A673 (cell line): ENCODE measurements at regions not wholly inside any gene's neighbourhood (a gene's known extent, or its start where the extent isn't known, plus 50 kb on each side); places are given as distances from the start of the nearest gene placed in this dataset.

Source experiments
- BruUV-seq: library from RNA; stranded (reverse); fragments of 400-500 nt; replicated peaks from 2 replicates; lab custom pipeline; 2021; lab: Mats Ljungman, UMichigan
- CTCF ChIA-PET: fragments of 300-600 bp; sonication (Branson Sonifier 250); formaldehyde crosslinking; loops from one replicate; lab custom pipeline; 2022; ENCODE audit warnings: antibody characterized with exemption; lab: Charles Lee
- POLR2A ChIA-PET: fragments of 300-600 bp; sonication (Branson Sonifier 250); formaldehyde crosslinking; loops from one replicate; lab custom pipeline; 2022; ENCODE audit warnings: antibody characterized with exemption; ENCODE audit not compliant: low non-redundant PET; lab: Charles Lee
- DNase-seq: peaks from one replicate; pipeline ENCODE4 v3.0.0-alpha.2; 2015; ENCODE audit warnings: low spot score
- H3K27ac ChIP-seq: fragments of 200-600 bp; sonication (generic); 2 replicates; pipeline ENCODE4 v1.5.1; 2016; ENCODE audit warnings: mixed run types, low read depth, mild to moderate bottlenecking, mixed read lengths, antibody characterized with exemption, low read length; ENCODE audit not compliant: poor library complexity, severe bottlenecking
- H3K27me3 ChIP-seq: fragments of 200-600 bp; sonication (generic); replicated peaks from 2 replicates; pipeline ENCODE4 v1.6.1; 2017; ENCODE audit warnings: mixed run types, low read depth, mild to moderate bottlenecking, mixed read lengths, antibody characterized with exemption, low read length; ENCODE audit not compliant: insufficient read depth, poor library complexity
- H3K36me3 ChIP-seq: fragments of 200-600 bp; sonication (generic); 2 replicates; pipeline ENCODE4 v1.6.1; 2016; ENCODE audit warnings: mixed run types, mild to moderate bottlenecking, mixed read lengths, antibody characterized with exemption, low read length; ENCODE audit not compliant: insufficient read depth, poor library complexity, severe bottlenecking
- H3K4me1 ChIP-seq: fragments of 200-600 bp; sonication (generic); 2 replicates; pipeline ENCODE4 v1.6.1; 2017; ENCODE audit warnings: mixed run types, mild to moderate bottlenecking, mixed read lengths, antibody characterized with exemption, low read length; ENCODE audit not compliant: insufficient read depth, poor library complexity, severe bottlenecking
- H3K4me3 ChIP-seq: fragments of 200-600 bp; sonication (generic); 2 replicates; pipeline ENCODE4 v1.5.1; 2016; ENCODE audit warnings: low read depth, mixed run types, mild to moderate bottlenecking, mixed read lengths, low read length; ENCODE audit not compliant: poor library complexity, severe bottlenecking
- H3K9me3 ChIP-seq: fragments of 200-600 bp; sonication (generic); 2 replicates; pipeline ENCODE4 v1.6.1; 2016; ENCODE audit warnings: mixed run types, low read depth, mild to moderate bottlenecking, mixed read lengths, antibody characterized with exemption, low read length; ENCODE audit not compliant: poor library complexity, severe bottlenecking
- CTCF ChIP-seq: fragments of 300-800, 200-600 bp; sonication (generic); conservative IDR thresholded peaks from 2 replicates; pipeline ENCODE4 v1.5.1; 2017; ENCODE audit warnings: low read depth, mild to moderate bottlenecking, antibody characterized with exemption, low read length, moderate library complexity, mixed read lengths
- EZH2 ChIP-seq: fragments of 200-600 bp; sonication (generic); IDR thresholded peaks from 2 replicates; pipeline ENCODE4 v1.6.1; 2017; ENCODE audit warnings: borderline replicate concordance, low read depth, mild to moderate bottlenecking, mixed read lengths, antibody characterized with exemption, low read length; ENCODE audit not compliant: poor library complexity, severe bottlenecking
- intact Hi-C: fragments of 100-400 bp; cut with micrococcal nuclease; formaldehyde crosslinking; loops from one replicate; pipeline ENCODE4 v1.10.0; 2022; ENCODE audit not compliant: unreplicated experiment

- ChIA-PET POLR2A (no interaction called here), CTCF (no interaction called here)
- peaks cover 9% of the 10 kb centered on the region for H3K27me3 ChIP-seq
- no peak for DNase-seq
- intact Hi-C loops, result no loop called here
- TF ChIP-seq CTCF, result no peak
- no peak for TF ChIP-seq EZH2
- no peaks in the 10 kb centered on the region for H3K36me3 ChIP-seq
- no peak overlapping the region for H3K27ac ChIP-seq
- H3K4me1 ChIP-seq, result no peaks in the 10 kb centered on the region
- no TSS peak for BruUV-seq
- H3K9me3 ChIP-seq, result no peaks in the 10 kb centered on the region
- H3K4me3 ChIP-seq, result no peak overlapping the region
These were observed 328.7 kb downstream of the CYRIA start for GRCh38 chr2:16336916-16337315.

GRCh38 chr2:16336491-16336890 lies 329.1 kb downstream of the CYRIA start:
- CTCF ChIA-PET, result no interaction called here
- Histone ChIP-seq H3K9me3 (no peaks in the 10 kb centered on the region), H3K27ac (no peak overlapping the region), H3K4me1 (no peaks in the 10 kb centered on the region), H3K27me3 (peaks cover 9% of the 10 kb centered on the region), H3K36me3 (no peaks in the 10 kb centered on the region), H3K4me3 (no peak overlapping the region)
- TF ChIP-seq EZH2 (no peak), CTCF (no peak)
- no TSS peak for BruUV-seq
- POLR2A ChIA-PET, result no interaction called here
- intact Hi-C loops, result no loop called here
- no peak for DNase-seq

- no peak for DNase-seq
- Histone ChIP-seq H3K27me3 (peaks cover 9% of the 10 kb centered on the region), H3K36me3 (no peaks in the 10 kb centered on the region), H3K4me3 (no peak overlapping the region), H3K27ac (no peak overlapping the region), H3K4me1 (no peaks in the 10 kb centered on the region), H3K9me3 (no peaks in the 10 kb centered on the region)
- CTCF ChIA-PET, result no interaction called here
- BruUV-seq, result no TSS peak
- TF ChIP-seq CTCF, result no peak
- no peak for TF ChIP-seq EZH2
- POLR2A ChIA-PET, result no interaction called here
- intact Hi-C loops, result no loop called here
These were observed 329.7 kb downstream of the CYRIA start for GRCh38 chr2:16335947-16336346.
